ENCODE measurements at regions not wholly inside any gene's neighbourhood (a gene's known extent, or its start where the extent isn't known, plus 50 kb on each side); places are given as distances from the start of the nearest gene placed in this dataset.
"Not testable (repeated sequence)": the region's sequence is repeated elsewhere in the genome, so short reads cannot be mapped to it uniquely, and the experiment has no call there.

- TF ChIP-seq, protein P1, sequence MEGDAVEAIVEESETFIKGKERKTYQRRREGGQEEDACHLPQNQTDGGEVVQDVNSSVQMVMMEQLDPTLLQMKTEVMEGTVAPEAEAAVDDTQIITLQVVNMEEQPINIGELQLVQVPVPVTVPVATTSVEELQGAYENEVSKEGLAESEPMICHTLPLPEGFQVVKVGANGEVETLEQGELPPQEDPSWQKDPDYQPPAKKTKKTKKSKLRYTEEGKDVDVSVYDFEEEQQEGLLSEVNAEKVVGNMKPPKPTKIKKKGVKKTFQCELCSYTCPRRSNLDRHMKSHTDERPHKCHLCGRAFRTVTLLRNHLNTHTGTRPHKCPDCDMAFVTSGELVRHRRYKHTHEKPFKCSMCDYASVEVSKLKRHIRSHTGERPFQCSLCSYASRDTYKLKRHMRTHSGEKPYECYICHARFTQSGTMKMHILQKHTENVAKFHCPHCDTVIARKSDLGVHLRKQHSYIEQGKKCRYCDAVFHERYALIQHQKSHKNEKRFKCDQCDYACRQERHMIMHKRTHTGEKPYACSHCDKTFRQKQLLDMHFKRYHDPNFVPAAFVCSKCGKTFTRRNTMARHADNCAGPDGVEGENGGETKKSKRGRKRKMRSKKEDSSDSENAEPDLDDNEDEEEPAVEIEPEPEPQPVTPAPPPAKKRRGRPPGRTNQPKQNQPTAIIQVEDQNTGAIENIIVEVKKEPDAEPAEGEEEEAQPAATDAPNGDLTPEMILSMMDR (IDR thresholded peaks at IDR 0.05) = no peak
- TF ChIP-seq POLR2A (IDR thresholded peaks at IDR 0.05) = no peak
- H3K27me3 ChIP-seq = no peaks in the 10 kb centered on the region
- no peaks in the 10 kb centered on the region for H3K36me3 ChIP-seq
- H3K4me1 ChIP-seq = no peaks in the 10 kb centered on the region
- no peak for DNase-seq
- intact Hi-C loops (cut with DNase I; ENCODE audit: low total_unique reads) = no loop called here
- H3K4me3 ChIP-seq = no peak overlapping the region
- no peak overlapping the region for H3K27ac ChIP-seq
- no peaks in the 10 kb centered on the region for H3K9me3 ChIP-seq
These were observed 101.6 kb upstream of the SLC1A4 start for GRCh38 chr2:64887565-64887964.

DNA sequence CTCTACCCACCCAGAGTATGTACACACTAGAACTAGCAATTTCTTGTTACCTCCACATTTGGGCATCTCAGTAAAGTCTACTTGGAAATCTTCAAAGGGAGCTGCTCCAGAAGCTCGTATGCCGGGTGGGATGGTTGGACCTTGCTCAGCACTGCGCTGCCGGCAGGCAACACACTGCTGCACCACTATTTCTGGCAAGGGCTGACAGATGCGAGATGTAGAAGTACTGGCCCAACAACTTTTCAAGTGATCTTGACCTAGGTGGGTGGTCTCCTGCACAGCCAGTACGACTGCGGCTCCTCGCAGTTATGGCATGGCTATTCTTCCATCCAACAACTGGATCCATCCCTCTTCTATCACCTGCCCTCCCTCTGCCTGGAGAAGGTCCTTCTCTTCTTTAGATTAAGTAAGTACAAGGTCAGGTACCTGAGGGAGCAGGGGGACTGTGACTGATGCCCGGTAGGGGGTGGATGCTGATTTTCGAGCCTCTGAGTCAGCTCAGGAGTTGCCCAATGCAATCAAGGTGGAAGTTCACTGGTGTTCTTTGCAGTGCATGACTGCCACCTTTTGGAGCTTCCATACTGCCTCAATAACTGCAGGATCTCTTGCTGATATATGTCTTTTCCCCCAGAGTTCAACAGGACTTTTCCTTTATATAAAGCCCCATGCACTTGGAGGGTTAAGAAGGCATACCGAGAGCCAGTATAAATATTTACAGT lies 100.4 kb upstream of the SLC1A4 start:
- no peak overlapping the region for H3K27ac ChIP-seq
- no peaks in the 10 kb centered on the region for H3K36me3 ChIP-seq
- no peak overlapping the region for H3K4me3 ChIP-seq
- intact Hi-C loops (cut with DNase I; ENCODE audit: low total_unique reads) = no loop called here
- DNase-seq = no peak
- no peaks in the 10 kb centered on the region for H3K27me3 ChIP-seq
- no peaks in the 10 kb centered on the region for H3K9me3 ChIP-seq
- no peaks in the 10 kb centered on the region for H3K4me1 ChIP-seq
- TF ChIP-seq, protein P1 (IDR thresholded peaks at IDR 0.05) = peak in 1 of 4 experiments; percentile 19
- no peak for TF ChIP-seq POLR2A (IDR thresholded peaks at IDR 0.05)

DNA sequence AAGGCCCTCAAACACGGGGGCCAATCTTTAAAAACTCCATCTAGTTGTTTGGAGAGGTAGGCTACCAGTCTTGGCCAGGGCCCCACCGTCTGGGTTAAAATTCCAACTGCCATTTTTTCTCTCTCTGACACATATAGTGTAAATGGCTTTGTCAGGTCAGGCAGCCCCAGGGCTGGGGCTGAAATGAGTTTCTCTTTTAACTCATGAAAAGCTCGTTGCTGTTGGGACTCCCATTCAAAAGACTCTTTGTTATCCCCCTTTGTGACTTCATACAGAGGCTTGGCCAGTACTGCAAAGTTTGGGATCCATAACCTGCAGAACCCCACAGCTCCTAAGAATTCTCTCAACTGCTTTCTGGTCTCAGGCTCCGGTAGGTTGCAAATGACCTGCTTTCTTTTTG lies 99.4 kb upstream of the SLC1A4 start:
- intact Hi-C loops (cut with DNase I; ENCODE audit: low total_unique reads) = no loop called here
- Histone ChIP-seq H3K27ac (no peak overlapping the region), H3K4me1 (no peaks in the 10 kb centered on the region), H3K9me3 (no peaks in the 10 kb centered on the region), H3K36me3 (no peaks in the 10 kb centered on the region), H3K27me3 (no peaks in the 10 kb centered on the region), H3K4me3 (no peak overlapping the region)
- TF ChIP-seq, protein P1 (IDR thresholded peaks at IDR 0.05) = no peak
- TF ChIP-seq POLR2A (IDR thresholded peaks at IDR 0.05) = no peak
- no peak for DNase-seq

GRCh38 chr2:64896572-64896971 lies 92.6 kb upstream of the SLC1A4 start:
- intact Hi-C loops (cut with DNase I; ENCODE audit: low total_unique reads); DNase-seq; H3K4me3 ChIP-seq; H3K27me3 ChIP-seq; H3K36me3 ChIP-seq; H3K4me1 ChIP-seq; H3K9me3 ChIP-seq; H3K27ac ChIP-seq: not testable (repeated sequence)

DNA sequence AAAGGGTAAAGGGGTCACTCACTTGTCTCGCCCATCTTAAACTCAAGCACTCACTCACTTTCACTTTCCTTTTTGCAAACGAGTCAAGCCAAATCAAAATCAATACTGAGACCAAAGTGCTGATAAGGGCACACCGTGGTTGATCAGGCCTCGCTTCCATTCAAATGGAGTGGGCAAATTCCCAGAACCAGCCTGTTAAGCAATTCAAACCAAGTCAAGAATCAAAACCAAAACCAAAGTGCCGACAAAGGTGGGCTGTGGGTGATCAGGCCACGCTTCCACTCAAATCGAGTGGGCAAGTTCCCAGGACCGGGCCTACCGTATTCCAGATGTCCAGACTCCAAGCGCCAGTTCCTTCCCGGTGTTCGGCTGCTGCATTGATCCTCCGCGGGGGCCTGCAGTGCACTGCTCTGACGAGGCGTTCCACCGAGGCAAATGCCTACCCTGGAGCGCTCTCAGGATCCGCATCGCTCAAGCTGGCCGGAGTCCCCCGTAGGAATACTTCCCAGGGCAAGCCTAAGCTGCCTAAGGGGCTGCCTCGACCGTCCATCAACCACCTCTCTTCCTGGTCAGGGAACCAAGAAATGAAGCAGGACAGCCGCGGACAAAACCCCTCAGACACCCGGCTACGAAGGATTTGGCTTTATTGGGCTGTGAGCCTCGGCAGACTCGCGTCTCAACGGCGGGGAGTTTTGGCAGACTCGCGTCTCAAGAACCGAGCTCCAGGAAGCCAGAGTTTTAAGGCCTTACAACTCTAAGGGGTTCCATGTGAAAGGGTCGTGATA lies 89.9 kb upstream of the SLC1A4 start:
- H3K4me3 ChIP-seq = no peak overlapping the region
- H3K27me3 ChIP-seq = no peaks in the 10 kb centered on the region
- H3K4me1 ChIP-seq = no peaks in the 10 kb centered on the region
- no peaks in the 10 kb centered on the region for H3K36me3 ChIP-seq
- no peak overlapping the region for H3K27ac ChIP-seq
- H3K9me3 ChIP-seq = no peaks in the 10 kb centered on the region
- DNase-seq = no peak
- TF ChIP-seq, protein P1 (IDR thresholded peaks at IDR 0.05) = no peak
- TF ChIP-seq POLR2A (IDR thresholded peaks at IDR 0.05) = no peak
- intact Hi-C loops (cut with DNase I; ENCODE audit: low total_unique reads) = no loop called here

DNA sequence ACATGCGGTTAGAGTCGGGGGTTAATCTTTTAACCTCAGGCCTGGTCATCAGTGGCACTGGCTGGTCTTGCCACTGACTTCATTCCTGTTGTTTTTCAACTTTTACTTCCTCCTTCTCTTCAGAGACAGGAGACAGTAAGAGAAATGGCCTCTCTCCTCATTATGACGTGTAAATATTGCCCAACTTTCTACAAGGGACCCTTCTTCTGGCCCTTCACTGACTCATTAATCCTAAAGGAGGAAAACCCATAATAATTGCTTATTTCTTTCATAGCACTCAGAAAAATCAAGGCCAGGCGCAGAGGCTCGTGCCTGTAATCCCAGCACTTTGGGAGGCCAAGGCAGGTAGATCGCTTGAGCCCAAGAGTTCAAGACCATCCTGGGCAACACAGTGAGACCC lies 89.3 kb upstream of the SLC1A4 start:
- H3K36me3 ChIP-seq; H3K27ac ChIP-seq; DNase-seq; H3K9me3 ChIP-seq; H3K4me1 ChIP-seq; H3K4me3 ChIP-seq; intact Hi-C loops (cut with DNase I; ENCODE audit: low total_unique reads); H3K27me3 ChIP-seq: not testable (repeated sequence)
